ENCODE measurements at regions not wholly inside any gene's neighbourhood (a gene's known extent, or its start where the extent isn't known, plus 50 kb on each side); places are given as distances from the start of the nearest gene placed in this dataset.

GRCh38 chr22:27213294-27213693, 555.9 kb downstream of the MIAT start:
- DNase-seq (ENCODE audit: low read depth) = no peak
- H3K4me3 ChIP-seq (ENCODE audit: low read depth, low read length) = no peak overlapping the region
- TF ChIP-seq, protein P1, sequence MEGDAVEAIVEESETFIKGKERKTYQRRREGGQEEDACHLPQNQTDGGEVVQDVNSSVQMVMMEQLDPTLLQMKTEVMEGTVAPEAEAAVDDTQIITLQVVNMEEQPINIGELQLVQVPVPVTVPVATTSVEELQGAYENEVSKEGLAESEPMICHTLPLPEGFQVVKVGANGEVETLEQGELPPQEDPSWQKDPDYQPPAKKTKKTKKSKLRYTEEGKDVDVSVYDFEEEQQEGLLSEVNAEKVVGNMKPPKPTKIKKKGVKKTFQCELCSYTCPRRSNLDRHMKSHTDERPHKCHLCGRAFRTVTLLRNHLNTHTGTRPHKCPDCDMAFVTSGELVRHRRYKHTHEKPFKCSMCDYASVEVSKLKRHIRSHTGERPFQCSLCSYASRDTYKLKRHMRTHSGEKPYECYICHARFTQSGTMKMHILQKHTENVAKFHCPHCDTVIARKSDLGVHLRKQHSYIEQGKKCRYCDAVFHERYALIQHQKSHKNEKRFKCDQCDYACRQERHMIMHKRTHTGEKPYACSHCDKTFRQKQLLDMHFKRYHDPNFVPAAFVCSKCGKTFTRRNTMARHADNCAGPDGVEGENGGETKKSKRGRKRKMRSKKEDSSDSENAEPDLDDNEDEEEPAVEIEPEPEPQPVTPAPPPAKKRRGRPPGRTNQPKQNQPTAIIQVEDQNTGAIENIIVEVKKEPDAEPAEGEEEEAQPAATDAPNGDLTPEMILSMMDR (IDR thresholded peaks at IDR 0.05; ENCODE audit: low read depth, low read length) = no peak
- TF ChIP-seq POLR2A (IDR thresholded peaks at IDR 0.05; ENCODE audit: extremely low read depth, insufficient read length) = no peak

DNA sequence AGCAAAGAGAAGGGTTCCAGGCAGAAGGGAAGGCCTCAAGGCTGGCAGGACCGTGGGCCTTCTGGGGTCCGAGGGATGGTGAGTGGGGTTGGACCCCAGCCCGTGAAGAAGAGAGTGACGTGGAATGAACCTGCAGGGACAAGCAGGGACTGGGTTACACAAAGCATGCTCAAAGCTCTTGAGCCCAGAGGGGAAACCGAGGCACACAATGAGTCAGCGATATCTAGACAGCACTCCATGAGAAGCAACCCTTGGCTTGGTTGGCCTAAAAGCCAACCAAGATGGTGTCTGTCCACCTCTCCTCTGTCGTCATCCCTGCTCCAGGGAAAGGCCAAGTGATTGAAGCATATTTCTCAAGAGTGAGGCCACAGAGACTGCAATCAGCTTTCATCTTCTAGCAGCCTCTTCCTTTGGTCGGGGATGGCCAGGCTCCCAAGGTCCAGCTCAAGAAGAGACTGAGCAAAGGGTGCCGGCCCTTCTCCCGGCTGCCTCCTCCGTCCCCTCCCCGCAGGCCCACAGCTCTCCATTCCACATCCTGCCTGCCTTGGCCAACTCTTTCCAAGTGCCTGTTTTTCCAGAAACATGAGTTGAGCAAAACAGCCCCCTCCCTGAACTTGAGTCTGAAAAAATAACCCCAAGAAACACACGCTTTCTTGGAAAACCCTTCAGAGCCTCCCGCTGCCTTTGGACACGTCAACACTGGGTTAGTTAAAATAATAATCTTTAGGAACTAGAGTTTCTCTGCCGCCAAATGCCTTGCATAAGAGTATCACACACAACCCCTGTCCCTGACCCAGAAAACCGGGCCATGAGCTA, 556.6 kb downstream of the MIAT start:
- DNase-seq (ENCODE audit: low read depth) = no peak
- TF ChIP-seq, protein P2, sequence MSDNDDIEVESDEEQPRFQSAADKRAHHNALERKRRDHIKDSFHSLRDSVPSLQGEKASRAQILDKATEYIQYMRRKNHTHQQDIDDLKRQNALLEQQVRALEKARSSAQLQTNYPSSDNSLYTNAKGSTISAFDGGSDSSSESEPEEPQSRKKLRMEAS (IDR thresholded peaks at IDR 0.05; ENCODE audit: low read depth, low read length) = no peak
- TF ChIP-seq, protein P1 (IDR thresholded peaks at IDR 0.05; ENCODE audit: low read depth, low read length) = no peak
- TF ChIP-seq MYC (IDR thresholded peaks at IDR 0.05; ENCODE audit: low read depth, low read length) (no peak), POLR2A (IDR thresholded peaks at IDR 0.05; ENCODE audit: extremely low read depth, insufficient read length) (no peak)
- no peak overlapping the region for H3K4me3 ChIP-seq (ENCODE audit: low read depth, low read length)

DNA sequence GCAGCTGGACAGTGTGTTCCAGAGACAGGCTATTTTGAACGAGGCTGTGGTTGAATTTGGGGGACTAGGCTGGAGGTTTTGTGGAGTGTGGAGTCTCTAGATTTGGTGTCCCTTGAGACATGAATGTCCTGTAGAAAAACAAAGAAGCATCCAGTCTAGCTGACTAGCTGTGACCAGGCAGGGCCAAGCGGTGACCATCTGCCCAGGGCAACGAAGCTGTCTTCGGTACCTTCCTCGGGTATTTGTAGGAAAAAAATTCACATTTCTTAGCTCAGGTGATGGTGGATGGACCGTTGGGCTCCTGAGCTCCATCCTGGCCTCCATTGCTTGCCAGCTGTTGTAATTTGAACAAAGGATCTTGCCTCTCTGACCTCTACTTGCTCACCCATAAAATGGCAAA, 557.3 kb downstream of the MIAT start:
- no peak for DNase-seq (ENCODE audit: low read depth)
- H3K4me3 ChIP-seq (ENCODE audit: low read depth, low read length) = no peak overlapping the region
- TF ChIP-seq, protein P2 (IDR thresholded peaks at IDR 0.05; ENCODE audit: low read depth, low read length) = no peak
- TF ChIP-seq POLR2A (IDR thresholded peaks at IDR 0.05; ENCODE audit: extremely low read depth, insufficient read length) (no peak), MYC (IDR thresholded peaks at IDR 0.05; ENCODE audit: low read depth, low read length) (no peak)
- TF ChIP-seq, protein P1 (IDR thresholded peaks at IDR 0.05; ENCODE audit: low read depth, low read length) = no peak

DNA sequence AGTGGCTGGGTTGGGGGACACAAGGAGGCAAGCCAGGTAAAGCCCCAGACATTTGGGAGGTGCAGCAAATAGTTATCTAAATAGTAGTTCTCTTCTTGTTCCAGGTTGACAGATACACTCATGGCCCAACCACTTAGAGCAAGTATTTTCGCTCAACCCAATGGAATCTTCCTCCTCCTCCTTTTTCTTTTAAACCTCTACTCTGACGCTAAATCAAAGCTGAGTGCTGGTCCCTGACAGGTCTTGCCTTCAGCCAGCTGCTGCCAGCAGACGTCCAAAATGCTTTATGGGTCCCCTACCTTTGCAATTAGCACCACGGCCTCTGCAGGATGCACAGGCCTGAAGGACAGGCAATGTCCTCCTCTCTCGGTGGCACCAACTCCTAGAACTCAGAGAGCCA, 558.5 kb downstream of the MIAT start:
- TF ChIP-seq, protein P1 (IDR thresholded peaks at IDR 0.05; ENCODE audit: low read depth, low read length) = no peak
- TF ChIP-seq, protein P2 (IDR thresholded peaks at IDR 0.05; ENCODE audit: low read depth, low read length) = no peak
- TF ChIP-seq POLR2A (IDR thresholded peaks at IDR 0.05; ENCODE audit: extremely low read depth, insufficient read length) = no peak
- no peak for TF ChIP-seq MYC (IDR thresholded peaks at IDR 0.05; ENCODE audit: low read depth, low read length)
- H3K4me3 ChIP-seq (ENCODE audit: low read depth, low read length) = no peak overlapping the region
- DNase-seq (ENCODE audit: low read depth) = no peak

DNA sequence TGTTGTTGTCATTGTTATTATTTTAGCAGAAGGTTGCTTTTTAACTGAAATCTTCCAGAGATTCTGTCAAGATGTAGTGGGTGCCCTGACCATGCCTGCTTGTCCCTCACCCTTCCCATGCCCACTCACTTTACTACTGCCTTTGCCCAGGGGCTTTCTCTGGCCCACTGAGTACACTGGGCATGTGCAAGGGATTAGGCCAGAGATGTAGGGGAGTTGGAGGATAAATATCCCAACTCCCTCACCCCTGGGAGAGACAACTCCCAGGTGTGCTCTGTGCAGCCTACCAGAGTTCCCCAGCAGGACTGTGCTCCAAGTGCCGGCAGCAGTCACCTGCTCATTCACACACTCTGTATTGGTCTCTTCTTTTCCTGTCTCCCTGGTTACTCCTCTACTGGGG, 559.1 kb downstream of the MIAT start:
- DNase-seq (ENCODE audit: low read depth) = no peak
- H3K4me3 ChIP-seq (ENCODE audit: low read depth, low read length) = no peak overlapping the region
- TF ChIP-seq, protein P1 (IDR thresholded peaks at IDR 0.05; ENCODE audit: low read depth, low read length) = no peak
- TF ChIP-seq, protein P2 (IDR thresholded peaks at IDR 0.05; ENCODE audit: low read depth, low read length) = no peak
- TF ChIP-seq POLR2A (IDR thresholded peaks at IDR 0.05; ENCODE audit: extremely low read depth, insufficient read length) = no peak

All from NB4 (cell line).